Activated T-cell treated with anti-CD3 and anti-CD28 coated beads, Interleukin-2, amount 50 U/mL, for 72 hours (primary cell): ENCODE measurements at regions not wholly inside any gene's neighbourhood (a gene's known extent, or its start where the extent isn't known, plus 50 kb on each side); places are given as distances from the start of the nearest gene placed in this dataset.
A peak's percentile ranks its signal among the peaks of the same experiment; 100 is the strongest.

Experiments used
- ATAC-seq, 2 donors: fragments of 150-1000 bp; cut with Tn5 transposase; replicated peaks in 1 of 2; 2 replicates each; pipeline ENCODE4 v1.10.0; 2021; ENCODE audit warnings: moderate library complexity in 2 of 2, mild to moderate bottlenecking in 1 of 2
- DNase-seq, 2 donors: peaks; one replicate each; pipeline ENCODE4 v3.0.0; 2021 to 2022; ENCODE audit warnings: mixed read lengths in 1 of 2
- H3K27ac Mint-ChIP-seq: one replicate; pipeline ENCODE4 v1.8.0; 2022; ENCODE audit warnings: mild to moderate bottlenecking, moderate library complexity, mixed read lengths
- H3K27me3 Mint-ChIP-seq: one replicate; pipeline ENCODE4 v1.8.0; 2022; ENCODE audit warnings: low read depth, mixed read lengths
- H3K36me3 Mint-ChIP-seq, 2 donors: one replicate each; pipeline ENCODE4 v1.8.0; 2022; ENCODE audit warnings: mixed read lengths in 2 of 2, mild to moderate bottlenecking in 1 of 2; ENCODE audit not compliant: insufficient read depth in 2 of 2
- H3K4me1 Mint-ChIP-seq: one replicate; pipeline ENCODE4 v1.8.0; 2022; ENCODE audit warnings: low read depth, mixed read lengths
- H3K4me3 Mint-ChIP-seq, 2 donors: one replicate each; pipeline ENCODE4 v1.8.0; 2022; ENCODE audit warnings: mild to moderate bottlenecking in 2 of 2, mixed read lengths in 2 of 2, moderate library complexity in 2 of 2
- H3K9me3 Mint-ChIP-seq, 2 donors: one replicate each; pipeline ENCODE4 v1.8.0; 2022; ENCODE audit warnings: mixed read lengths in 2 of 2

GRCh38 chr10:124267911-124268549 is 150.7 kb downstream of the OAT start:
- no peak for ATAC-seq
- H3K4me1 Mint-ChIP-seq, result no peaks in the 10 kb centered on the region

DNA sequence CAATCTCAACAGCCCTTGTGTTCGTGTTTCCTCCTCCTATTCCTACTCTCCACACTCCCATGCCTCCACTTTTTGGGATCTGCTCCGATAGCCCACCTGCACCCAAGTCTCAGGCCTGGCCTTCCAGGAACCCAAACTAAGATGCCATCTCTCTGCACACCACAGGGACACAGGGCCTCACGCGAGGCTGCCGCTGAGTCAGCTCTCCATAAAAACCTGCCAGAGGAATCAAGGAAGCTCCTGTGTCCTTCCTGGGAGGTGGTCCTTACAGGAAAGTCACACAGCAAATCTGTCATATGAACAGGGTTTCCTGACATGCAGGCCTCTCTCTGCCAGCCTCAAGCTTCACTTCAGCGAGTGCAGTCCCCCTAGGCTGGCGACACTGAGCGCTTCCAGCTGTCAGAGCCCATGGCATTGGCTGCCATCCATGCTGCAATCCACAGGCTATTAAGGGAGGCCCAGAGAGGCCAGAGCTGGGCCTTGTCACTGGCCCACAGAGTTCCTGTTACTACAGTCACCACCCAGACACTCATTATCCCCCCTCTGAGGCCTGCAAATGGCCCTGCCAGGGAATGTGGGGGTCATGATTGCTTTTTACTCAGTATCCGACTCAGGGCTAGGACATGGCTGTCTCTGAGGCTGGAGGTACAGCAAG is 151.4 kb downstream of the OAT start:
- H3K4me3 Mint-ChIP-seq, result no peak overlapping the region
- peaks cover 1 to 4% of the 10 kb centered on the region in 2 donors for H3K36me3 Mint-ChIP-seq
- ATAC-seq, result no peak
- no peaks in the 10 kb centered on the region for H3K27me3 Mint-ChIP-seq
- DNase-seq, result no peak
- no peaks in the 10 kb centered on the region for H3K4me1 Mint-ChIP-seq
- no peak overlapping the region for H3K27ac Mint-ChIP-seq
- peaks cover 4 to 7% of the 10 kb centered on the region in 2 donors for H3K9me3 Mint-ChIP-seq

More at GRCh38 chr10:124267911-124268549, 150.7 kb downstream of the OAT start:
- no peak for DNase-seq
- Mint-ChIP-seq H3K27me3 (no peaks in the 10 kb centered on the region), H3K36me3 (peaks cover 5 to 7% of the 10 kb centered on the region in 2 donors), H3K4me3 (no peak overlapping the region), H3K27ac (no peak overlapping the region), H3K9me3 (peaks cover 8 to 11% of the 10 kb centered on the region in 2 donors)

DNA sequence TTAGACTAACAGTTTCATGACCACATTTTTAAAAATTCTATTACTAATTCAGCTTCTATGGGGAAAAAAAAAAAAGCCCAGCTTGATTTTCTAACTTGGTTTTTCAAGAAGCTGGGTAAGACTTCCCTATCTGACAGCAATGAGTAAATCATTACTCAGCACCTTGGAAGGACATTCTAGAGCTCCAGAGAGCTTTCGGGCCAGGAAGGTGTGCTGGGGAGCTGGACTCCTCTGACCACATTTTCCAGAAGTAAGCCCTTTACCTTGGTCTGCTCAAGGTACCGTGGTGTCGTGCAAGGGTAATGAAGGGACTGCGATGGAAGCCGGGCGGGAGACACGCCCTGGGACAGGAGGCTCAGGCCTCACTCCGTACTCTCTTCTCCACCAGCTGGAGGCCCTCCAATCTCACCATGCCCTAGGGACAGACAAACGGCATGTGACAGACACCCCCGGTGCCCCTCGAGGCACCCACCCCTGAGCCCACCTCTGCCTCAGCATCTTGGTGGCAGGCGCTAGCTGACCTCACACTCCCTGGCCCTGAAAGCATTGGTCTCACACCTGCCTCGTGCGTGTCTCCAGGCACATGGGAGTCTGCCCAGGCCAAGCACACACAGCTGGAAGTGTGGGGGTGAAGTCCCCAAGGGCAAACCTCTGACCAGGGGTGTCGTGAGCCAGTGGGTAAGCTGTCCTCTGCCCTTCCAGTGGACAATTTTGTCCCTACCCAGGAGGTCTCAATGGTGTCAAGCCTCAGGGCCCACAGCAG is 152.1 kb downstream of the OAT start:
- Mint-ChIP-seq H3K27ac (no peak overlapping the region), H3K4me3 (no peak overlapping the region), H3K9me3 (peaks cover 2% of the 10 kb centered on the region in 2 donors), H3K4me1 (no peaks in the 10 kb centered on the region), H3K36me3 (no peaks in the 10 kb centered on the region), H3K27me3 (no peaks in the 10 kb centered on the region)
- ATAC-seq, result no peak
- DNase-seq, result no peak

GRCh38 chr10:124265776-124266467 is 152.8 kb downstream of the OAT start:
- Mint-ChIP-seq H3K27me3 (no peaks in the 10 kb centered on the region), H3K4me3 (no peak overlapping the region), H3K9me3 (no peaks in the 10 kb centered on the region), H3K36me3 (no peaks in the 10 kb centered on the region), H3K27ac (no peak overlapping the region), H3K4me1 (no peaks in the 10 kb centered on the region)
- DNase-seq (no peak), ATAC-seq (no peak)

DNA sequence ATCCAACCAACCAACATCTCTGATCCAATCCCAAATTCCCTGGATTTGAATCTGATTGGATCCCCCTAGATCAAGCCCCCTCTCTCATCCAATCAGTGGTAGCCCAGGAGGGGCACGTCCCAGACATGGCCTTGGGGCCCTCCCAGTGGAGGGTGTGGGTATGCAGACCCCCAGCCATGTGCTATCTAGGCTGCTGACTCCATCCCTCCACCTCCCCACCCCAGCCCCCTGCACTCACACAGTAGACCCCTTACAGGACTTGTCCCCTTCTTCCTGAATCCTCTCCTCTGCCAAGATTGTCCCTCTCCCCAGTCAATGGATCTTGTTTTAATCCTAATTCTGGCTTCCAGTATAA is 153.4 kb downstream of the OAT start:
- no peaks in the 10 kb centered on the region for H3K4me1 Mint-ChIP-seq
- ATAC-seq, result no peak
- no peak for DNase-seq

GRCh38 chr10:124264711-124265390 is 153.9 kb downstream of the OAT start:
- no peaks in the 10 kb centered on the region for H3K4me1 Mint-ChIP-seq
- no peak overlapping the region for H3K4me3 Mint-ChIP-seq
- H3K36me3 Mint-ChIP-seq, result peaks cover 0 to 1% of the 10 kb centered on the region in 2 donors

More for the DNA sequence above, 153.4 kb downstream of the OAT start:
- Mint-ChIP-seq H3K36me3 (no peaks in the 10 kb centered on the region), H3K9me3 (no peaks in the 10 kb centered on the region), H3K4me3 (no peak overlapping the region), H3K27ac (no peak overlapping the region), H3K27me3 (no peaks in the 10 kb centered on the region)

DNA sequence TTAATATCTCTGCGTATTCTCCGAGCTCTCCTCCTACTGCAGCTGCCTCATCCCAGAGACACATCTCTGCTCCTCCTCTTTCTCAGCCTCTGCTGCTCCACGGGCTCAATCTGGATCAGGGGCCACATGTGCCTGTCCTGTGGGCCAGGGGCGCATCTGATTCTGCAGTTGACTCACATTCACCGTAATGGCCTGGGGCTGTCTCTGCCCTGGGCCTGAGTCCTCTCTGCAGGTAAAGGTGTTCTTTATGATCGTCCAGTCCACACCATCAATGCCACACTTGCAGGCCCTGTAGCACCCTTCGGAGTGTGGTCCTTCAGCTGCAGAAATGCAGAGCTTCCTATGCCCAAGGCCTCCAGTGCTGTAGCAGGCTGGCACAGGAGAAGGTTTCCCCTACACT is 154.5 kb downstream of the OAT start:
- no peak for ATAC-seq
- Mint-ChIP-seq H3K9me3 (no peaks in the 10 kb centered on the region), H3K36me3 (peaks cover 0 to 2% of the 10 kb centered on the region in 2 donors), H3K4me1 (no peaks in the 10 kb centered on the region), H3K4me3 (no peak overlapping the region), H3K27me3 (no peaks in the 10 kb centered on the region), H3K27ac (no peak overlapping the region)
- no peak for DNase-seq

More at GRCh38 chr10:124264711-124265390, 153.9 kb downstream of the OAT start:
- Mint-ChIP-seq H3K9me3 (no peaks in the 10 kb centered on the region), H3K27ac (no peak overlapping the region), H3K27me3 (no peaks in the 10 kb centered on the region)
- DNase-seq (no peak), ATAC-seq (no peak)

DNA sequence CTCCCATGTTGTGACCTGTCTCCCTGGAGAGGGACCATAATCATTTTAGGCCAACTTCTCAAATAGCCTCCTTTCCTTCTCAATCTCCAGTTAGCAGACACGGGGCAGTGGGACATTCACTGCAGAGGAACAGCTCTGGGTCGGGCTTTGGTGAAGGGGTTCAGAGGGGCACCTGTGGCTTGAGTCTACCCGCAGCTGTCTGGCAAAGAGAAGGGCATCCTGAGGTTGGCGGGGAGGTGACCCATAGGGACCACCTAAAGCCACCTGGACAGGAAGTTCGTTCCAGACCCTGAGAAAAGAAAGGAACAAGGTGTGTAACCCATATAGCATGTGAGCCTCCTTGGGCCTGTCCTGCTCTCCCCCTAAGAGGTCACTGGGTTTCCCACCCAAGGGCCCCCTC is 155.0 kb downstream of the OAT start:
- no peak for ATAC-seq
- Mint-ChIP-seq H3K36me3 (peaks cover 0 to 2% of the 10 kb centered on the region in 2 donors), H3K27ac (no peak overlapping the region), H3K4me3 (no peak overlapping the region), H3K4me1 (no peaks in the 10 kb centered on the region), H3K27me3 (no peaks in the 10 kb centered on the region), H3K9me3 (no peaks in the 10 kb centered on the region)
- DNase-seq, result no peak

DNA sequence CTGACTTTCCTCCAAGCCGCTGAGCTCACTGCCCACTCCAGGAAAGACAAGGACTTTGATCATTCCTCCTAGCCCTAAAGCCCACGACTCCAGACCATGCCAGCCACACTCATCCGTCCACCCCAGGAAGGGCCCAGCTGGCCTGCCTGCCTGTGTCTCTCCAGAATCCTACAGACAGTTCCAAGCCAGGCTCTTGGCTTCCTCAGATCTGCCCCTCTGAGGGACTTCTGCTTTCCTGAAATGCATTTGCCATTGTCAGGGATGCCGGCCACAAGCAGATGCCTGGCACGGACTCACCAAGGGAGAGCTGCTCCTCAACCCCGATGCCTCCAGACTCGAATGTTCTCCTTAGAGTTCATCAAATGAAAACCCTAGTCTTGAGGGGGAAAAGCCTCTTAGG is 155.8 kb downstream of the OAT start:
- H3K36me3 Mint-ChIP-seq, result peaks cover 0 to 2% of the 10 kb centered on the region in 2 donors
- H3K27ac Mint-ChIP-seq, result no peak overlapping the region
- no peak for DNase-seq
- ATAC-seq, result no peak
- H3K4me3 Mint-ChIP-seq, result no peak overlapping the region
- no peaks in the 10 kb centered on the region for H3K4me1 Mint-ChIP-seq
- H3K27me3 Mint-ChIP-seq, result no peaks in the 10 kb centered on the region
- H3K9me3 Mint-ChIP-seq, result no peaks in the 10 kb centered on the region

DNA sequence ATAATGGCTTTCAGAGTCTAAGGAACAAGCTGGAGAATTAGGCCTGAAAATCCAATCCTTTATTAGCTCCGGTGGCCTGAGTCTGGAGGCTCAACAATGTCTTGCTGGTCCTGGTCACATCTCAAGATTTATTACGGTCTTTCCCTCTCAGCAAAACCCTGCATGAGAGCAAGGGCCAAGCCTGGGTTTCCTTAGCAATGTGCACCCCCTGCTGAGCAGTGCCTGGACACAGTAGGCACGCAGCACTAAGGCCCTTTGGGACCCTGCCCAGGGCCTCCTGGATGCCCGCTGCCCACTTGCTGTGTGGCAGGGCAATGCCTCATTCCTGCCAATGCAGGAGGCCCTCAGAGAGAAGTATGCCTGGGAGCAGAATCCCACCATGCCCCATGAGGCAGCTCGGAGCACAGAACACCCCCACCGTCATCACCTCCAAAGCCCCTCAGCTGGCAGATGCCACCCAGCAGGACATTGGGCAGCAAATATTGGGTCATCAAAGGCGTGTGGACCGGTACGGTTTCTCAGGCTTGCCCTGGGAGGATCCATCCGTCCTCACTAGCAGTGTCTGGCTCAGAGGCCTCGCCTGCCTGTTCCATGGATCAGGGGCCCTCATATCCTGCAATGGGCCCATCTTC is 156.4 kb downstream of the OAT start:
- no peaks in the 10 kb centered on the region for H3K9me3 Mint-ChIP-seq
- H3K4me1 Mint-ChIP-seq, result no peaks in the 10 kb centered on the region
- ATAC-seq, result no peak
- H3K27me3 Mint-ChIP-seq, result no peaks in the 10 kb centered on the region
- H3K36me3 Mint-ChIP-seq, result peaks cover 0 to 2% of the 10 kb centered on the region in 2 donors
- no peak overlapping the region for H3K4me3 Mint-ChIP-seq
- no peak overlapping the region for H3K27ac Mint-ChIP-seq
- no peak for DNase-seq

GRCh38 chr10:124259139-124259825 is 159.4 kb downstream of the OAT start:
- Mint-ChIP-seq H3K4me3 (no peak overlapping the region), H3K9me3 (no peaks in the 10 kb centered on the region), H3K27ac (no peak overlapping the region), H3K36me3 (peaks cover 0 to 2% of the 10 kb centered on the region in 2 donors), H3K4me1 (no peaks in the 10 kb centered on the region), H3K27me3 (no peaks in the 10 kb centered on the region)
- DNase-seq (peak; percentile 10), ATAC-seq (no peak)

DNA sequence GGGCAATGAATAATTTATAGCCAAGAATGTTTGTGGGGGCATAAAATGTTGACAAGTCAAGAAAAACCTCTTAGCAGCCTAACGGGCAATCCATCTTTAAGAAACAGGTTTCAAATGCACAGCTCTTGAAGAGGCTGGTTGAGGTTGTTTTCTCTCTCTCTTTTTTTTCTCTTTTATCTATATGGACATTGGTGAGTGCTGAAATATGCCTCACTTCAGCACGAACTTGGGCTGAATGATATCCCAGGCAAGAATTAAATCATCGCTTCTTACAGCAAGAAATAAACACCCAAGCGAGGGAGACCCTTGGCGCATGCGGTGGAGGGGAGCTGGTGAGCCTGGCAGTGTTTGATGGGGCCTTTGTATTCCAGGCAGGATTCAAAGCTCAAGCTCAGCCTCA is 160.9 kb downstream of the OAT start:
- Mint-ChIP-seq H3K4me3 (no peak overlapping the region), H3K27ac (no peak overlapping the region), H3K36me3 (peaks cover 0 to 2% of the 10 kb centered on the region in 2 donors), H3K9me3 (no peaks in the 10 kb centered on the region), H3K27me3 (no peaks in the 10 kb centered on the region), H3K4me1 (no peaks in the 10 kb centered on the region)
- ATAC-seq (no peak), DNase-seq (no peak)
